ELR (cell line): ENCODE measurements at regions not wholly inside any gene's neighbourhood (a gene's known extent, or its start where the extent isn't known, plus 50 kb on each side); places are given as distances from the start of the nearest gene placed in this dataset.
A peak's percentile ranks its signal among the peaks of the same experiment; 100 is the strongest.
"Not testable (repeated sequence)": the region's sequence is repeated elsewhere in the genome, so short reads cannot be mapped to it uniquely, and the experiment has no call there.

ENCODE experiments used
- DNase-seq: peaks from one replicate; pipeline ENCODE4 v3.0.0-alpha.2; 2015; ENCODE audit warnings: low read depth

DNA sequence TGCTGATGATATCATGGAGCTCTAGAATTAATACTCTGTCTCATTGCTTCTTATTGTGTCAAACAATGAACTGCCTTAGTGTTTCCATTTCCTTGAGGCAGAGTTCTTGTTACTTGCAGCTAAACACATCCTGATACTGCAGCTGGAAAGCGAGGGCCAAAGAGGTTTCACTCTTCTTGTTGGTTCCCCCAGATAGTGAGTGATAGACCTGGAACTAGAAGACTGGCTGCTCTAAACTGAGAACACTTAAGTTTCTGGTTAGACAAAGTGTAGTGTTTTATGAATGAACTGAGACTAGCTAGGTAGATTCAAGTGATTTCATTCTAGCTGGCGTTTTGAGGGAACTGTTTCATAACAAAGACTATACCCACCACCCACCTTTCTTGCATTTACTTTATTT is 321.7 kb downstream of the TXNL1 start:
- DNase-seq, result no peak

DNA sequence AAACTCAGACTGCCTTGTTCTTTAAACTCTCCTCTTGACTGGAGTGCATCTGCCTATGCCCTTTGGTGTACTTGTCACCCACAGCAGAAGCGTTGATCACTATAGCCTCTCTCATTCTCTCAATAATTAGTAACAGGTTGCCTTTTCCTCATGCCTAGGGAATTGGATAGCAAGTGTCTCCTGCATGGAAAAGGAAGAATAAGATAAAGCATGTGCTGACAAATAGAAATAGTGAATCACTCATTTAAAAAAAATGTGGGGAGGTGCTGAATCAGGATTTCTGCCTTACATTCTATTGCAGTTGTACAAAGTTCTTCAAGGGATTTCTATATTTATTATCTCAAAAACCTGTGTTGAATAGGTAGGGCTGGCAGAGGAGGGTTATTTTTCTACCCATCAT is 323.0 kb downstream of the TXNL1 start:
- peak; percentile 9 for DNase-seq

DNA sequence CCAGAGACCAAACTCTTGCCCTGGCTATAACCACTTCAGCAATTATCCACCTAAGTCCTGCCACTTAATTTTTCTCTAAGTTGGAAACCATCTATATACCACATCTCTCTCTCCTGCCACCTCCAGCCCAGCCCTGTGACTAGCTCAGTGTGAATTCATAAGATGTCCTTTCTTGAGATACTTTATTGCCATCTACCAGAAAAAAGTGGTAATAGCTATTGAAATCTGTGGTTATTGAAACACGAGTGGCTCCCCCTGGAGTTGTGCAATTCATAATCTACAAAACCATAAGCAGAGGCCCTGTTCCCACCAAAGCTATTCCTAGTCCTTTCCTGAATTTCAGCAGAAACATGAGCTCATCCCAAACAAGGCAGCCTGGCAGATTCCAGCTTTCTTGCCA is 324.0 kb downstream of the TXNL1 start:
- DNase-seq, result peak; percentile 2

DNA sequence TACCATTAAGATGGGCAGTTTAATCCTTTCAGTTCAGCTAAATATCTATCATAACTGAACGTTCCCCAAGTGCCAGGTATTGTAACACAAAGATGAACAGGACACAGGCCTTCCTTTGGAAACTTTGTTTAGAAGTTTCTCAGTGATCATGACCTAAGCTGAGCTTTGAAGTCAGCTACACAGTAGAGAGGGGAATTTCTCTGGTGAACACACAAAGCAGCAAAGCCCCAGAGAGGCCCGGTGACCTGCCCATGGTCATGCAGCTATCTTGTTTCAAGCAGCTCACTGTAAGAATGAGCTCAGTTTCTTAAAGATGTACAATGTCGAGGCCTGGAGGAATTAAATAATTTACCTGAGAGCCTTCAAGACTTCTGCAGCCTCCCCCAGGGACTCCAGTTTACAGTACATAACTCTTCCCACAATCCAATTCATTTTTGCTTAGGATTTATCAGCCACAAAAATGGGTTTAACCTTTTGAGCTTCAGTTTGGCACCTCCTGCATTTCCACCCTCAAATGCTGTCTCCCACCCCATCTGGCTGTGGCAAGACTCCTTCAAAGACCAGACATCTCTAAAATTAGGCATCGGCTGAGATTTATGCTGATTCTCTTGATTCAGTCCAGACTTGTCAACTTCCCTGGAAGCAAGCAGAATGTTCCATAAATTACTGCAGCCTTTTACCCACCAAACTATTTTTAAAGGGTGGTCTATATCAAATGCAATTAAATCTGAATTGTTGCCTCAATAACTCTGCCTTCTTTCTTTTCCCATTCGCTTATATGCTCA is 325.6 kb downstream of the TXNL1 start:
- no peak for DNase-seq

DNA sequence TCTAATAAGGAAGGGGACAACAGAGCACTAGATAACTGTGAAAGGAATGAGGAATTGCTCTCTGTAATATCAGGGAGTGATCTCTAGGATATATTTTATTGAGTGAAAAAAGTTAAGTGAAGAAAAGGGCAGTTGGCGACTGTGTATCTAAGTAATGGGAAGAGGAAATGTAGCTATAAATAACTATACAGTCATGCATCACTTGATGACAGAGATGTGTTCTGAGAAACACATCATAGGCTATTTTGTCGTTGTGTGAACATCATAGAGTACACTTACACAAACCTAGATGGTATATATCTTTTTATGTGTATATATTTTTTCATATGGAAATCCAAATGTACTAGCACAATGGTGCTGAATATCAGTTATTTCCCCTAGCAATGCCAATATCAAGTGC is 329.3 kb downstream of the TXNL1 start:
- no peak for DNase-seq

DNA sequence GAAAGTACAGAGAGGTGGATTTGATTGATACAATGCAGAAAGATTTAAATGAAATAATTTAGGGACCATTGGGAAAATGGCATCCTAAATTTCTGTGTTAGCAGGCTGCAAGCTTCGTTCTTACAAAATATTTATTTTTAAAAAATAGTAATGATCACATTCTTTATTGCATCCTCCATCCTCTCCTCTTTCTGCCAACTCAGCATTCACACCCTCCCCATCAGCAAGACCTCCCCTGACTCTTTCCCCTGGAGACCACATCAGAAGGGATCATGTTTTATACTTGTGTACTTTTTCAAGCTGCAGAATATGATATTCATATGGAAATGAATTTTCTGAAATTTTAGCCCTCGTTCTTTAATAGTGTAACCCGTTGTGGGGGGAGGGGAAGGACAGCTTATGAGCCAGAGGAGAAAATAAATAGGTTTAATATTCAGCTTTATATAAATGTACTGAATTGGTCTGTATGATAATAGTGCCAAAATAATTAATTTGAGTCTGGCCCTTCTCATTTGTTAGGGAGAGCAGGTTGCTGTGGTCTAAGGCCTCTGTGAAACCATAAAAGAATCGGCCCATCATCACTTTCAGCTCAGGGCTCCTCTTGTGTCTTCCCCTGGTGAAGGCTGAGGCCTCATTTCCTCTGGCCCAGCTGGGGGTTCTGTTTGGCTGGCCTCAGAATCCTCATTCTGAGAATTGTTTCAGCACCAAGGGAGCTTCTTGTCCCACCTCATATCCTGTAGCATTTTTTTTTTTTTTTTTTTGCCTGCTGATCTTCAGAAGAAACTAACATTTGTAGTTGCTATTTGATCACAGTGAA is 330.8 kb downstream of the TXNL1 start:
- no peak for DNase-seq

DNA sequence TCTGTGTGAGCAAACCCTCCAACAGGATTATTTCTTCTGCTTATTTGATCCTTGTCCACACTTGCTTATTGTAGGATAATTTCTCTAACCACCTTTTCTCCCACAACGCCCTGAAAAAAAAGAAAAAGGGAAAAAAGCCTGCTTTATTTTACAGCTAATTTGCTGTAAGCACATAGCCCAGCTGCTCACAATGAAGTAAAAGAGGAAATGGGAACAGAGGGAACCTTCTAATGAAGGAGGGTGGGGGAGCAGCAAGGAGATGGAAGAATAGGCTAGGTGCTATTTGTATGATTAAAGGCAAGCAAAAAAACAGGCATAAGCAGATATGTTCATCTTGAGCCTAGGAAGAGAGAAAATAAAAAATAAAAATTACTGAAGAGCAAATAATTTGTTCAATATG is 331.6 kb downstream of the TXNL1 start:
- no peak for DNase-seq

DNA sequence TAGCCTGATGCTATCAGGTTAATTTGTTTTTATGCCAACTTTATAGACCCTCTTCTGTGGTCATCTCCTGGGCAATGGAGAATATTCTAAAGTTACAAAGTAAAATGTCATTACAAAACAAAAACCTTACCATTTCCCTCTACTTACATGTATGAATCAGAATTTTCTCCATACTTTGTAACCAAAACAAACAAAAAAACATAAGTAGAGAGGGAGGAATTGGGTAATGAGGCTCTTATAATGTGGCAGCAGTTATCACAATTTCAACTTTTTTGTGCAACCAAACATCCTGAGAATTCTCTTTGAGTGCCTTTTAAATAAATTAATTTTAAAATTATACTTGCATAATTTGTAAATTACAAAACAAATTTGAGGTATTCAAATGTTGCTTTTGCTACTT is 332.8 kb downstream of the TXNL1 start:
- DNase-seq, result no peak

DNA sequence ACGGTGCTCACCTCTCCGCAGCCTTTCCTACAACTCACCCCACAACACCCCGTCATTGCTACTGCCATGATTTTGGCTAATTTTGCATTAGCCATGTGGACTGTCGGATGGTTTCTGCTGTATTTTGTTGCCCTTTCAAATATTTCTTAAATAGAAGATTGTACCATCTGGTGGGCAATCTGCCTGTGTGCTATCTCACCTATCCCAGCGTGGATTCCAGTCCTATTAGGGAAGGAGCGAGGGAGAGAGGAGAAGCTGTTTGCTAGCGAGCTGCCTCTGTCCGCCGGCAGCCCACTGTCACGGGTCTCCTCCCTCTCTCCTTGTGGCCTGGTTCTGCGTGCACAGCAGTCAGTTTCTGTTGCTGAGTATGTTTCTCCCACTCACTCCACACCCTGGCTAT is 336.2 kb downstream of the TXNL1 start:
- no peak for DNase-seq

DNA sequence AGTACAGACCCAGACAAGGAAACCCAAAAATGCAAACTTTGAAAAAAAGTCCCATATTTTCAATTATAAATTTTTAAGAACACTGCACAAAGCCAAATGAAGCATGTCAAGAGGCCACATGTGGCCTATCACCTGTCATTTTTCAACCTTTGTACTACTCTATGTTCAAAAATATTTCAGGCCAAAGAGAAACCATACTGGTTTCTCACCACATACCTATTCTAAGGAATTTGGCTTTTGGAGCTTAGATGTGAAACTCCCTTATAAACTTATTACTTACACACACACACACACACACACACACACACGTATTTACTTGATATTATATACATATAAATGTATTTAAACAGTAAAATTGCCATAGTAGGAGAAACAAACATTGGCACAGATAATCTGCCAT is 338.7 kb downstream of the TXNL1 start:
- no peak for DNase-seq

DNA sequence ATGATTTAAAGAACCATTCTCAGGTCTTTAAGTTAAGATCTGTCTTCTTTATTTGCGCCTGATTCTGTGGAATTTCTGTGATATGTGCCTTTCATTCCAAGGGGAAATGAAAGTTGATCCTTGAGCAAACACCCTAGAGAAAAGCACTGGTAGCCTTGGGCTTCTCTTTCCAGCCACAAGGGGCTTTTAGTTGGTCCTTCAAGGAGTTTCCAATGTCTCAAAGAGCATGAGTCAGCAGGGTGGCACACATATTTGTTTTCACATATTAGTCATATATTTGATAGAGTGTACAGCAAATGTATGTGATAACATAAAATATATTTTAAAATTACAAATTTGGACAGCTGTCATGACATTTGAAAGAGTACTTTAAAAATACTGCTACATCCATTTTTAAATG is 339.5 kb downstream of the TXNL1 start:
- DNase-seq, result peak; percentile 68

DNA sequence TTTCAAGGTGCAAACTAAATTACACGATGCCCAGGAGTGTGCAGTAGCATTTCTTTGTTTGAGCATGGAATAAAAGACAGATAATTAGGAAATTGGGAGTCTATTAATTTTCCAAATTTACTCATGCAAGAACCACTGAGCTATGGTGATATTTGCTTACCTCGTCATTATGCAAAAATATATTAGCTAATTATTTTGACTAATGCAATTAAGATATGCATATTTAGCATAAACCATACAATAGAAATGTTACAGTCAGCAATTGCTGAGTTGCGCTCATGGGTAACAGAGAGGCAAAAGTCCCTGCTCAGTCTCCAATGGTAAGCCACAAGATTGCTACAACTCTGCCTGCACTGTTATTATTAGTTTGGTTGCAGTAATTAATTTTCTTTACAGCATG is 342.0 kb downstream of the TXNL1 start:
- DNase-seq, result no peak

DNA sequence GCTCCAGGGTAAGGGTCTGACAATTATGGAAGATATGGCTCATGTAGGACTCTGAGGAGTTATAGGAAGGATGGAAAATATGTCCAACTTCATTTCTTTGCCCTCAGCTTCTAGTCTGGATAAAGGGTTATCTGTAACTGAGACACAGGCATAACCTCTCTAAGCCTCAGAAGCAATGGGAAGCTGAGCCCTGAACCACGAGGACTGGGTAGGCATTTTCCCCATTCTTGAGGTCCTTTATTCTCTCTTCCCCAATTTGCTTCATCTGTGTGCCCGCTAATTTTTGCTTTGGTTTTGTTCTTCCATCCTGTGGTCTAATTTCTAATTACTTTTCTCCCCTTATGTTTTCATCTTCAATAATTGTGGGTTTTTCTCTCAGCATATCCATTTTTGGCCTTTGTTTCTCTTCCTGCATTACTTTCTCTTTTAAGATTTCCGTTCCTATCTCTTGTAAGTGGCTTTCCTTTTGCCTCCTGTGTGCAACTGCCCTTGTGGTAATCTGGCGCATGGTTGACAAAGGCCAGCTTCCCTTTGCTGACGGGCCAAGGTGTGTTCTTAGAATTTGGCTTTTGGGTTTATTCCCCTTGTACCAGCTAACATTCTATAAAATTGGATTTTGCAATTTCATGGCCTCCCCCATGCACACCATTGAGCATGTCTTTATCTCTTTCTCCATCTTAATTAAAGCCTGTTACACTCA is 343.8 kb downstream of the TXNL1 start:
- no peak for DNase-seq

DNA sequence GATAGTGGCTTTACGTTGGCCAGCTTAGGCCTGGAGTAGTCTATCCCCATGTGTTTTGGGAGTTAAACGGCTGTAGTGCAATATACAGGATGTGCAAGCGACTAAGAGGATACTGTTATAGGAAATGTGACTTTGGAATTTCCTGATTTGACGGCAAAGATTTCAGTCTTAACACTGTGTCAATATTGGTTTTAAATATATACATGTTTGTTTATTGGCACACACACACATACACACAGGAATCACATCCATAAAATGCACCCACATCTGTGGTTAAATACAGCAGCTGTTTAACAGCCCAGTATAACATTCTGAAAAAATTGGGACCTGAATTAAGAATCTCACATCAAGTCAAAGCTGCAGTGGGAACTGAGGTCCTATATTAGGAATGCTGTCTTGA is 347.1 kb downstream of the TXNL1 start:
- DNase-seq, result no peak

DNA sequence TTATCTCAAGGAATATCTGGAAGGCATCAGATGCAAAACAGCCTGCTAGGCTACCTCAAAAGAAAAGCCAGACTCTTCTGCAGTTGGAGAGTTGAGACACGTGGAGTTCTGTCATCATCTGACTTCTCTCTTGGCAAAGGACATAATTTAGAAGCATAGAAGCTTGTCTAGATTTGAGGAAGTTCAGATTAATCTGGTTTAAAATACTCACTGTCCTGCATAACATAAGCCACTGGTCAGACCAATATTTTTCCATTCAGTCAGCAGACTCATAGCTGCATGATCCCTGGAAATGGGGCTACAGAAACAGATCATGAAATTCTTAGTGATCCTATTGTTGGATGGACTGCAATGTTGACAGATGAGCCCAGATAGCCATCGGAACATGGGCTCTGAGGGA is 349.0 kb downstream of the TXNL1 start:
- no peak for DNase-seq

DNA sequence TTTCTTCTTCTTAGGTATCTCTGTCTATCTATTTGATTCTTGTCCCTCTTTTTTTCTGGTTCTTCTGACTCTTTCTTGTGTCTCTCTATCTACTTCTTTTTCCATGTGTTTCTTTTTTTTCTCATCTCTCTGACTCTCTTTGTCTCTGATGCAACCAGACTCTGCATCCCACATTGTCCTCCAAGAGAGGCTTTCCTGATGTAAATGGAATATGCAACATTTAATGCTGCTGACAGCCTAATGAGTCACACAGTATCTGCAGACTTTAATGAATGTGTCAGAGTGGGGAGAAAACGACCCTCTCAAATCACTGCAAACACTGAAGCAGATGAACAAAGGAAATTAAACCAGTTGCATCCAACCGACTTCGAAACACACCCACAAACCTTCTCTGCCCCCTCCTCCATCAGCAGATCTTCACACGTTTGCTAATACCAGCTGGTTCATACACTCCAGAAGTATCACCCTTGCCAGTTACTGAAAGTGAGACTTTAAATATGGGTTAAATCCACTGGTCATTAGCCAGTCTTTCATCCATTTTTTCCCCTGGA is 351.5 kb downstream of the TXNL1 start:
- DNase-seq, result peak; percentile 42

DNA sequence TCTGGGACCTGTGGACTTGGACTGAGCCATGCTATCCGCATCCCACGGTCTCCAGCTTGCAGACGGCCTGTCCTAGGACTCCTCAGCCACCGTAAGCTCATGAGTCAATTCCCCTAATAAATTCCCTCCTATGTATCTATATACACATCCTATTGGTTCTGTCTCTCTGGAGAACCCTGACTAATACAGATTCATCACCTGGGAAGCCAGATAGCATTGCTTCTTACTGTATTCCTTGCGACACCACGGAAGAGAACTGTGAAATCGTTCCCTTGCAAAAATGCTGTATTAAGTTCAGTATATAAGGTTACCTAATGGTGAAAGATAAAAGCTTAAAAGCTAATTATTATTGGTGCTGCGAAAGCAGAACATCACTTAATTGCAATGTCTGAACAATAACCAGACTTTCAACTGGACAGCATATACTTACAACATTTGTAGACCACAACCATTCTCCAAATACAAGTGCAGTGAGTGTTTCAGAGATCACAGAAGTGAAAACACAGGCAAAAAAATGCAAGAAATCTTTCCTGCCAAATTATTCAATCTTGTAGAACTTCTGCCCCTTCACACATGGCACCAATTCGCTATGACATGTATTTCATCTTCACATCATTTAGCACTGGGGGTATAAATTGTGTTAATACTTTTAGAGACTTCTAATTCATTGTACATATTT is 352.9 kb downstream of the TXNL1 start:
- no peak for DNase-seq

DNA sequence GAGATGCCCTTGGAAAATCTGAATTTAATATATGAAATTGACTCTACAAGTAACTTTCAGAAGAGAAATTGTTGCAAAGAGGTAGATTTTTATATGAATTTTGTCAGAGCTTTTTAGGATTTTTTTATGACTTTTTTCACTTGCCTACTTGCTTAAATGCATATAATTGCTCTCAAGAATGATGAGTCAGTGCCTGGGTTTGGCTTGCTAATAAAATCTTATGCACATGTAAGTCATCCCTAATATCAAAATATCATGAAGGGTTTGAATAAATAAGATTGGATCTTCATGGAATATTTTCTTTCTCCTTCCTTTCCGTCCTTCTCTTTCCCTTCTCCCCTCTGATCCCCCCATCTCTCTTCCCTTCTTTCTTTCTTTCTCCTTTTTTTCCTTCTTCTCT is 354.1 kb downstream of the TXNL1 start:
- DNase-seq, result no peak

DNA sequence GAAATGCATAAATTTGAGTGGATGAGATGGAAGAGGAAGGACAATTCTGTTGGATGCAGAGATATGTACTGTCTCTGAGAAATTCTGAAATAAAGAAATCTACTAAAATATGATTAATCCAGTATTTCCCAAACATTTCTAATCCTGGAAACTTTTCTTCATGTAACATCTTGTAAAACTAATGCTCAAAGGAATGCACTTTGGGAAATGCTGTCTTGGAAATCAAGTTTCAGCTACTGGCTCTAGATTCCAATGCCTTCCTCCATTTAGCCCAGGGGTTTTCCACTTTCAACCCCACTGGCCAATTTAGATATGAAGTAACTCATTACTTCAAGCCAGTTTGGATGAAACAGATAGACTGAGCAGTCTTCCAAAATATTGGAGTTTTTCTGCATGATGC is 355.1 kb downstream of the TXNL1 start:
- DNase-seq, result no peak

DNA sequence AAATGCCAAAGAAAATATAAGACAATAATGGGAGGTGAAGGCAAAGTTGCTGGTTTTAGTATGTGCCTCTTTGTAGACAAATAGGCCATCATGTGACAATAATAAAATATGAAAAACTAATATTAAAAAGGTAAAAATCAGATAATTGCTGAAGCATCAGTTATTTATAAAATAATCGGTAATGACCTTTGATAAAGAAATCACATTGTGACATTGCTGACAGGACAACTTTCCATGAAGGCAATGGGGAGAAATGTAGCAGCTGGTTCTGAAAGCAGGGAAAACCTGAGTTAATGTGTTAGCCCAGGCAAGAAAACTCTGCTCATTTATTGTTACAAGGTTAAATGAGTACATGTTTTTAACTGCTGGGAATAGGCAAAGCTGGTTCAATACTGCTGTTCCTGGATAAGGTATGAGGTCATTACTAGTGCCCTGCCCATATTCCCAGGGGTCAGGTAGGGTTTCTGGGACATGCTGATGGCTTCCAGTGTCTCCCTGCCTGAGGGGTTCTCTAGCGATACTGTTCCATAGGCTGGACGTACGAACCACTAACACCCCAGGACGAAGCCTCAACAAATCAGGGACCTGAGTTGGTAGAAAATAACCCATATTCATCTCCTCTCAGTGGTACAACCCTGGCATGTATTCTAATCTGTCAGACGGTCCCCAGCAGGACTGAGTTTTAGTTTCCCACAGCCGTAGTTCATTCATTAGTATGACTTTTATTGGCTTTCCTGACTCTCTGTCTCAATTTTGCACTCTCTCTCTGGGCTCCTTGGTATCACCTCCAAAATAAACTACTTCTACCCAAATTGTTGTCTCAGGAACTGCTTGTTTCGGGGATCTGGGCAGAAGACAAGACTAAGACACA is 355.9 kb downstream of the TXNL1 start:
- no peak for DNase-seq

DNA sequence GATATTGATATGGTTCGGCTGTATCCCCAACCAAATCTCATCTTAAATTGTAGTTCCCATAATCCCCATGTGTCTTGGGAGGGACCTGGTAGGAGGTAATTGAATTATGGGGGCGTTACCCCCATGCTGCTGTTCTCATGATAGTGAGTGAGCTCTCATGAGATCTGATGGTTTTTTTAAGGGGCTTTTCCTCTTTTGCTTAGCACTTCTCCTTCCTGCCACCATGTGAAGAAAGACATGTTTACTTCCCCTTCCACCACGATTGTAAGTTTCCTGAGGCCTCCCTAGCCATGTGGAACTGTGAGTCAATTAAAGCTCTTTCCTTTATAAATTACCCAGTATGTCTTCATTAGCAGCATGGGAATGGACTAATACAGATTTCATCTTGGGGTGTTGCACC is 358.6 kb downstream of the TXNL1 start:
- not testable (repeated sequence) for DNase-seq
